ENCODE measurements at regions not wholly inside any gene's neighbourhood (a gene's known extent, or its start where the extent isn't known, plus 50 kb on each side); places are given as distances from the start of the nearest gene placed in this dataset.
"Not testable (repeated sequence)": the region's sequence is repeated elsewhere in the genome, so short reads cannot be mapped to it uniquely, and the experiment has no call there.

DNA sequence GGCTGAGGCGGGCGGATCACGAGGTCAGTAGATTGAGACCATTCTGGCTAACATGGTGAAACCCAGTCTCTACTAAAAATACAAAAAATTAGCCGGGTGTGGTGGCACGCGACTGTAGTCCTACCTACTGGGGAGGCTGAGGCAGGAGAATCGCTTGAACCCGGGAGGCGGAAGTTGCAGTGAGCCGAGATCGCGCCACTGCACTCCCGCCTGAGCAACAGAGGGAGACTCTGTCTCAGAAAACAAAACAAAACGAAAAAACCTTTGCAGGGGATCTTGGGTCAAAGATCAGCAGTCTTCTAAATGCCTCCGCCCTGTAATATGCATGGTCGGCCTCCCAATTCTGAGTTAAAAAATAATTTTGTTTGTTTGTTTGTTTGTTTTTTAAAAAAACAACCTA is 340.9 kb upstream of the PRKCQ start:
- DNase-seq (ENCODE audit: low spot score): not testable (repeated sequence)

DNA sequence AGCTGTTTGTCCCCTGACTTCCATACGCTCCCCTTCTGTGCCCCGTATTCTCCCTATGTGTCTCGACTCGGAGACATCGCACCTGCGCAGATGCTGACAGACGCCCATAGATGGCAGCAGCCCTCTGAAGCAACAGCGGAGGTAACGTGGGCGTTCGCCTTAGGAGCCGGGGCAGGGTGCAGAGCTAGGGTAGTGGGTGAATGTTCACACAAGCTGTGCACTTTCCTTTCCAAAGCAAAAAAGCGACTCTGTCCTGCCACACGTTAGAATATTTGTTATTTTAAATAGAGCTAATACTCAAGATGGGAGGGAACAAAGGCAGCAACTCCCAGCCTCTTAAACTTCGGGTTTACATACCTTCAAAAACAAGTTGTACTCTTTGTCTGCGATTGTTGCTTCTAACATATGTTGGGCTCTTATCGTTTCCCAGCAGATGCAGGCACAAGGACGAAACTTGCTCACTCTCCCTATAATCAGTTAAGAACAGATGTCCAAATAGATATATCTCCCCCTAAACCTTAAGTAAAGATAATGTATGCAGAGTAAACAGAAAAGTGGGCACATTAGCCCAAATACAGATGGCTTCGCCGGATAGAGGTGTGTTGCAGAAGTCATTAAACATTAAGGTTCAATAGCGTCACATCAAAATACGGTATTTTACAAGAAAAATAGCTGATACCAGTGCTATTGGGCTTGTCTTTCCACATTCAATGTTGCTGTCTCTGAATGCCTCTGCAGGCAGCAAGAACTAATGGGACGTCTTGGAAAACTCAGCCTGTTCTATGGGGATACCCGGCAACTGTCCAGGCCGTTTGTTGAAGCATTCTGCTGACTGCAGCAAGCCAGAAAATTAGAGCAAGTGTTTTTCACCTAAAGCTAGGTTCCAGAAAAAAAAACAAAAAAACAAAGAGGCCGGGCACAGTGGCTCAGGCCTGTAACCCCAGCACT is 340.3 kb upstream of the PRKCQ start:
- peak; percentile 71 for DNase-seq (ENCODE audit: low spot score)

DNA sequence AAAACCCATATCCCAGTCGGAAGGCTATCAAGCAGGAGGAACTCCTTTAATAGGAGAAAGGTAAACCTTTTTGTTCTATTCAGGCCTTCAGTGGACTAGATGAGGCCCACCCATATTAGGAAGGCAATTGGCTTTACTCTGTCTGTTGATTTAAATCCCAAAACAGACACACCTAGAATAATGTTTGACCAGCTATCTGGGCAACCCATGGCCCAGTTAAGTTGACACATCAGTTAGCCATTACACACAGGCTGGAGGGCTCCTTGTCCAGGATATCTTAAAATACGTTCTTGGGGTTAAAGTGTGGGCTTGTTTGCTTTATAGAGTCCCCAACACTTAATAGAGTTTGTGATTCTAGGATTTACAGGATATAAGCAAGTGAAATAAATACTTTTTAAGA is 339.0 kb upstream of the PRKCQ start:
- DNase-seq (ENCODE audit: low spot score): no peak

DNA sequence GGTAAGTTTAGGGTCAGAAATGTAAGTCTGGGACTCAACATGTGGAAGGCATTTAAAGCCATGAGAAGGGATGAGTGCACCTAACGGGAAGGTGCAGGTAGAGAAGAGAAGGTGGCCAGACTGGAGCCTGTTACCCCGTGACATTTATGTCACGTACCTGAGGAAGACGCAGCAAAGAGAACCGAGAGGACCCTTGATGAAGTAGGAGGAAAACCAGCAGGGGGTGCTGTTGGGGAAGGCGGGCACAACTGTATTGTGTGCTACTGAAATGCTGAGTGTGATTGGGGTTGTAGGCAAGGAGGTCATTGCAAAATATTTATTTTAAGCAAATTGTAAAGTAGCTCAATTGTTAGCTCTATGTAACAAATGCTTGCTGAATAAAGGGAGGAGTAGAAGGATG is 338.2 kb upstream of the PRKCQ start:
- DNase-seq (ENCODE audit: low spot score): peak; percentile 57

DNA sequence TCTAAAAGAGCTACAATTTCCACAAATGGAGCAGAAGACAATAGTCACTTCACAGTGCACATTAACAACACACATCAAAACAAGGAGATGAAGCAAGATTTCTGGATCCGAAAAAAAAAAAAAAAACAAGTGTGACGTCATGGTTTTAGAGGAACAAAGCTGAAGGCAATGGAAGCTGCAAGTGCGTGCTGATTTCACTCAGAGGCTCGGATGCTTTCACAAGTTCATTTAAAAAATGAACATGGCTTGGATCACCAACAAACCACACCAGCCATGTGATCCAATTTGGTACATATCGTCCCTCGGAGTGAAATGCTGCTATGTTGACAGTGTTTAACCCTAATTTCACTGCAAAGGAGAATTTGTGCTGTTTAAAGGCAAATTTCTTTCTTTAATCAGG is 337.0 kb upstream of the PRKCQ start:
- DNase-seq (ENCODE audit: low spot score): no peak

DNA sequence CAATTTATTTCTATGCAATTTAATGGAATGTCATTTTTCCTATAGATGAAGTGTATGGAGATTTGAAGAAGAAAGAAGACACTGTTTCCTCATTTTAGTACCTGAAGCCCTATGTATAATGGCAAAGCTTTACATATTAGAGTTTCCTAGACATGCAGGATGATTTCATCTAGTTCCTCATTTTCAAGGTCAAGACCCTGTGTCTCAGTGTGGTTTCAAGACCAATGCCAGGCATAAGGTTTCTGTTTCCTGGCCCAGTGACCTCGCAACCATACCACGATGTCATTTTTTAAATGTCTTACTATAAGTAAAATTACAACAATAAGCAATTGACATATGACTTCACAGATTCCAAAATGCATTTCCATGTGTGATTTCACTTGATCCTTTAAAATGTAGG is 336.5 kb upstream of the PRKCQ start:
- DNase-seq (ENCODE audit: low spot score): no peak

DNA sequence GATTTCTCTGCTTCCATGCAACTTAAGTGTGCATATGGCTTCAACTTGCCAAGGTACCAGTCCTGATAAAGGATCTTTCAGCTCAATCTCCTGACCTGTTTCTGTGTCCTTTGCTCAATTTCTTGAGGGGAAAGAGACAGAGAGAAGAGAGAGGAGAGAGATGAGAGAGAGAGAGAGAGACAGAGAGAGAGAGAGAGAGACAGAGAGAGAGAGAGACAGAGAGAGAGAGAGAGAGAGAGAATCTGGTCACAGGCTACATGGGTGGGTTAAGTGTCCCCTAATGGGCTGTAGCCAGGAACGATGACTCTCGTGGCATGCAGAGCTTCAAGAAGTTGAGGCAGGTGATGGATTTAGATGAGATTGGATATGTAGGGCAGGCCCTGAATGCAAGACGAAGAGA is 335.2 kb upstream of the PRKCQ start:
- DNase-seq (ENCODE audit: low spot score): no peak

DNA sequence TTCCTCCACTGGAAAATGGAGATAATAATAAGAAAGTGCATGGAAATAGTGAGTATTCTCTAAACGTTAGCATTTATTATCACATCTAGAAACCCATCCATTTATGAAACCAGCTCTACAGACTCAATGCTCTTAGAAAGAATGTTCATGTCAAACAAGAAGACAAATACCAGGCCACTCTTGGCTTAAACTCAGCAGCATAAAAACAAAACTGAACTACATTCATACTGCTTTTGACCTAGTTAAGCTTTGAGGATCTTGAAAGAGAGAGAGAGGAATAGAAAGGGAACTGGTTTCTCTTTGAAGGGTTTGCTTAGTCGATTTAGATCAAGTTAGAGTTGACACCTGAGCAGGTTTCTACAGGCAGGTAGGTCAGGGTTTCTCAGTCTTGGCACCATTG is 332.9 kb upstream of the PRKCQ start:
- no peak for DNase-seq (ENCODE audit: low spot score)

DNA sequence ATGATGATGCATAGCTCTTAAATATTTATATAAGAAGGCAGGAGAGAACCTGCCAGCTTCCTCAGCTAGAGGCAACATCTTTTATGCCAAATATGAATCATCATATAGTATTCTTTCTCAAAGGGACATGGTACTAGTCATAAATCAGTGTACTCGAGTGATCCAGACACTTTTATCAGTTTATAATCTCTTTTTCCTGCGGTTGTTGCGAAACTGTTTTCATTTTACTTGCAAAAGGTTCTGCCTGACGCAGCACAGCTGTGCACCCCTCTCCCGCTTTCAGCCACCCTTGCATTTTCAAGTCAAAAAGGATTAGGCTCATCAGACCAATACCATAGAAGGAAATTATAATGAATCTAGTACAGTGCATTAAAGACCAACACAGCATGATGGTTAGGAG is 332.3 kb upstream of the PRKCQ start:
- no peak for DNase-seq (ENCODE audit: low spot score)

DNA sequence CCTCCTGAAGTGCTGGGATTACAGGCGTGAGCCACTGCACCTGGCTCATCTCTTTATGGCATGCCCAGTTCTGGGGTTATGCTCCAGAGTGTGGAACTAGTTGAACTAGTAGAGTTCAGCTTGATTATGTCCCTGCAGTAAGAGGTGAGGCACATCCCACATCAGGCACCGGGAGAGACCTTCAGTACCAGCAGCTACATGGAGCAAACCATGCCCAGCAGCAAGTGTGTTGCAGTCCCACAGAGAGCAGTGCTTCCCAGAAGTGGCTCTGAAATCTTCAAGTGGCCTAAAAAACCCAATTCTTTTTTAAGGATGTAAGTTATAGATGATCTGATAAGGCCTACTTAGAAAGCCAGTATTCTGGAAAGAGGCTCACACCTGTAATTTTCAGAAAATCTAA is 331.9 kb upstream of the PRKCQ start:
- no peak for DNase-seq (ENCODE audit: low spot score)

DNA sequence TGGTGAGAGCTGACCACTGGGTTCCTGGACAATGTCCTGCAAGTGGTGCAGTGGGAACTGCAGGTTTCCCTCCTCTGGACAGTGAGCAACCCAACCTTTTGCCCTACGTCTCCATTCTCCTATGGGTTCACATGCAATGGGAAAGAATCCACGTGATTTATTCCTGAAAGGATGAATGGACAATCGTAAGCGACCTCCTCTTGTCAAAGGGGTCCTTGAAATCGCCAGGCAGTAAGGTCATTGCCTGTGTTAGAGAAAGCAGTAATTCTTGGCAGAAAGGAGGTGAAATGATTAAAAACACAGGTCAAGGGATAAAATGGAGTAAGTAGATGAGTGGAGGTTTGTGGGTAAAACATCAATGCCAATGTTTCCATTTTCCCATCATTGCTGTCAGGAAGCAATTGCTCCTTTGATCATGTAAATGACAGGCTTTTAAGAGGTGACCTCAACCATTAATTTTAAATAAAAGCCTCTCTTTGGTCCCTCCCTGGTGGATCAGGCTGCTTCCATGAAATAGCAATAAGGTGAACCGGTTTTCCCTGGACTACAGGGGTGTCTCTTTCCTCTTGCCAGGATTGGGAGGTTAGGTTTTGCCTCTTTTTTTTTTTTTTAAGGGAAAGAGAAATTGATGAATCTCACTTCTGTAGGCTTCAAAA is 330.0 kb upstream of the PRKCQ start:
- no peak for DNase-seq (ENCODE audit: low spot score)

DNA sequence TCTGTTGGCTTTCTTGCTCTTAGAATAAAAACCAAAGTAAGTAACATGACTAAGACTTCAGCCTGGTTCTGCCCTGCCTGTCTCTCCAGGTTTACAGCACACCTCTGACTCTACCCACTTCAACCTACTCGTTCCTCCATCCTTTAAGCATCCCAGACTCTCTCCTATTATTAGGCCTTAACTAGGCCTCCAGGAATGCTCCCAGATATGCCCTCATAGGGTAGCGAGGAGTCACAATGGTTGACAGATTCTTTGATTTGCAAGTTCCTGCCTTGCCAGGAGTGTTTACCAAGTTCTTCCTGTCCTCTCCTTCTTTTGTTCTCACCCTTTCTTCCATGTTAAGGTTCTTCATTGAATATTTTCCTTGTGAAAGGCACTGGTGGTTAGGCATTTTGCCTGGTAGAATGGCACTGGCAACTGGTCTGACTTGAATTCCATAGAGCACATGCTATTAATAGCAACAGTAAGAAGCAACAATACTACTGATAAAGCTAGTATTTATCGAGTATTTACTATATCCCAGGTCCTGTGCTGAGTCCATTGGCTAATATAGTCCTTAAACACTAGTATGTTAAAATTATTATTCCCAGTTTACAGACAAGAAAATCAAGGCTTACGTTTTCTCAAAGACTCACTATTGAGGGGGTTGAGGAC is 327.9 kb upstream of the PRKCQ start:
- no peak for DNase-seq (ENCODE audit: low spot score)

DNA sequence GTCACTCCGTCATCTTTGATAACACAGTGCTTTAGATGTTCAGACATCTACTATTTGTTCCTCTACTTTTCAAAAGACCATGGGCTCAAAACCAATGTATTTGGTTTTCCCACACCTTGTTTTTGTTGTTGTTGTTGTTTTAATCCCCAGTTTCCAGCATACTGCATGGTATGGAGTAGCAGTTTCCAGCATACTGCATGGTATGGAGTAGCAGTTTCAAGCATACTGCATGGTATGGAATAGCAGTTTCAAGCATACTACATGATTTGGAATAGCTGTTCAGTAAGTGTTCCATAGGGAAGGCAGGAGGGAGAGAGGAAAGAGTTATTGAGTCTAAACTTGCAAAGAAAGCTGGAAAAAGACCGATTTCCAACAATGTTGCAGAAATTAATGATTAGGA is 314.3 kb upstream of the PRKCQ start:
- DNase-seq (ENCODE audit: low spot score): no peak

DNA sequence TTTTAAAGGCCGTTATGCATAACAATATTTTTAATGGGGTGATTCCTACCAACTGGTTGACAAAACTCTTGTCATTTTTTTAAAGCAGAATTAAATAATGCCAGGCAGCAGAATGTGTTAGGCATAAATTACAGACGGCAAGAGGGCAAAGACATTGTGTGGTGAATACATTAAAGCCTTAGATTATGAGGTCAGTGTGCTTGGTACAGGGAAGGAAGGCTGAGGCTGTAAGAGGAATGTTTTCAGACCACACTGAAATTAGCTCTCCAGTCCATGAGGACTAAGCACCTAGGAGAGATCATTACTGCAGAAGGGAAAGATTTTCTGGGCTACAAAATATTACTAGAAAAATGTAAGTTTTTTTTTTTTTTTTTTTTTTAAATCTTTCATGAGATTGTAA is 312.8 kb upstream of the PRKCQ start:
- no peak for DNase-seq (ENCODE audit: low spot score)

DNA sequence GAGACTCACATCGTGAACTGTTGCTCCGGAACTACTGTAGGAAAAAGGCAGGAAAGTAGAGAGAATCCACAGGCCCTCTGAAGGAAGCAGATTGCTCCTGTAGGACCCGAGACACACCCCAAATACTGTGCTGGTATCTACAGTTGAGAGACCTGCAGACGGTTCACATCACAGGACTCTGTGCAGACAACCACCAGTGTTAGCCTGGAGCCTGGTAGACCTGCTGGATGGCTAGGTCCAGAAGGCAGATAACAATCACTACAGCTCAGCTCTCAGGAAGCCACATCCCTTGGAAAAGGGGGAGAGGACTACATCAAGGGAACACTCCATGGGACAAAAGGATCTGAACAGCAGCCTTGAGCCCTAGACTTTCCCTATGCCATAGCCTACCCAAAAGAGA is 311.8 kb upstream of the PRKCQ start:
- DNase-seq (ENCODE audit: low spot score): no peak

DNA sequence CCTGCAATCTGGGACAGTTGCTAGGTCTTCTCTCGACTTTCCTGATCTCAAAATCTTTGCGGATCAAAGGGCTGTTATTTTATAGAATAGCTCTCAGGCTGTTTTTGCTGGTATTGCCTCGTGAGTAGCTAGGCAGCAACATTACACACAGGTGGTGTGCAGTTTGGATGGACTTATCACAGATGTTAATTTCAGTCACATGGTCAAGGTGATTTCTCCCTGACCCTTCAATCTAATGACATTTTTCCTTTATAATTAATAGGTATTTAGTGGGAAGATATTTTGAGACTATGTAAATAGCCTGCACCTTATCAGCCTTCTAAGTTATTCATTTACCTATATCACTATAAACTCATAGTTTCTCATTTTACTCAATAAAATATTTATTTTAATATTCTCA is 309.6 kb upstream of the PRKCQ start:
- no peak for DNase-seq (ENCODE audit: low spot score)

DNA sequence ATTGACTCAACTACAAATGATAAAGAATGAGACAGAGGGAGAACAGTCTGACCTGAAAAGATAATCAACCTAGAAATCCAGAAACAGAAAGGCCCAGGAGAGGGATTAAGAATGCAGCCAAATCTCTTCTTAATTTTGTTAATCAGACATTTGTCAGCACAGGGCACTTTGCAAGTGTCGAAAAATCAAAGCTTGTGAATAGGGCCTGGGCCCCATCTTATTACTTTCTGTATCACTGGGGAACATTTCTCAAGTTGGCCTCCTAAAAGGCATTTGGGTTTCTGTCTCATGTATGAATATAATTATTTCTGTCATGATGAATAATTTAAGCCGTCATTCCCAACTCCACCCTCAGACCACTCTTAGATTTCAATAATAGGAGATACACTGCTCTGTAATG is 308.4 kb upstream of the PRKCQ start:
- DNase-seq (ENCODE audit: low spot score): no peak

DNA sequence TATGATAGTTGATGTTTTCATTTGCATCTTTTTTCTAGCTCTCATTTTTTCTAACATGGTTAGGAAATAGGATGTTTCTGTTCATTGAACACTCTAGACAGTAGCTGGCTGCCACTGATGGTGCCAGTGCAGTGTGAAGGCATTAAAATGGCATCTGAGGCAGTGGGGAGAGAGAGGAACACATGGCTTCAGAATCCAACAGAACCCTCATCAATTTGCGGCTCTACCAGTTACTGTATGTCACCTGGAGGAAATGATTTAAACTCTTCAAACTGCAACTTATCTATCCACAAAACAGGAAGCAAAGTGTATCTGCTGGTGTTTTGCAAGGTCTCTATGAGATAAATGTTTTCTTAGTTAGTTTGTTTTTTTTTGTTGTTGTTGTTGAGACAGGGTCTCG is 305.2 kb upstream of the PRKCQ start:
- DNase-seq (ENCODE audit: low spot score): no peak

DNA sequence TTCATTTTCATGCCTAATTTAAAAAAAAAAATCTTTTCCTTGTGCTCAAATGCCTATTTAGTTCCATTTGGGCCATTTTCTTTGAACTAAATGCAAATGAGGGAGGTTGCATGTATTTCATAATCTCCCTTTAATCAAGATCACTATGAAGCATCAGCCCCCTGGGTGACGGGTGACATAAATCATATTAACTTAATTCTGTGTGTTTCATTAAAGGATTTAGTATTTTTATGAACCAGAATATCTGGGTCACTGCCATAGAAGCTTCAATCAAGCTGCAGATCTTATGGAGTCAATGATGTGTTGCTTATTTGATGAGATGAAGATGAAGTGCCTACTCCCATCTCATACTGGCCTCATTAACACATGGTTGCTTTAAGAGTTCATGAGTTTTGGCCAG is 301.9 kb upstream of the PRKCQ start:
- no peak for DNase-seq (ENCODE audit: low spot score)

DNA sequence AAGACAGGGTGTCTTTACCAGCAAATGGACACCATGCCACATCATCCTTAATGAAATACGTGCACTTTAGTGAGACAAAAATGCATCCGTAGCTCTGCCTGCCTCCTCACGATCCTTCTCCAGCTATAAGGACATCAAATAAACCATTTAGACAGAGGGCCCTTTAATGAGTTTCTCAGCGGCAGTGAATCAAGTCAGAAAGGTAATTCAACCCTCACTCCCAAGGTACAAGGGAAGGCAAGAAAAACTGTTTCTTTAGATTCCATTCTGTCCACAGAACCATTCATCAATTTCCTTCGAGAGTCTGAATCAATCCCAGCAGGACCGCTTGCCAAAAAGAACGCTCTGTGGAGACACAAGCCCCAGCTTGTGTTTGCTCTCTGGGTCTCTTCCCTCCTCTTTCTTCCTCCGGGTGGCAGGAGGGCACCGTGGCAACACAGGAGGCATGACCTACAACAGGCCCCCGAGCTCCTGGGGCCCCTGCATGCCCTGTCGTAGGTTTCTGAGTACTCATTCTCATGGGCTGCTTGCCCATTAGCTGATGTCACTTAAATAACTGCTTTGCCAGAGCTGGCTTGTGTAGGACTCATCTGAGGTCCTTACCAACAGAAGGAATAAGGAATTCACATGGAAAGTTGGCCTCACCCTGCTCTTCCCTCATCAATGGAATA is 297.8 kb upstream of the PRKCQ start:
- DNase-seq (ENCODE audit: low spot score): no peak

DNA sequence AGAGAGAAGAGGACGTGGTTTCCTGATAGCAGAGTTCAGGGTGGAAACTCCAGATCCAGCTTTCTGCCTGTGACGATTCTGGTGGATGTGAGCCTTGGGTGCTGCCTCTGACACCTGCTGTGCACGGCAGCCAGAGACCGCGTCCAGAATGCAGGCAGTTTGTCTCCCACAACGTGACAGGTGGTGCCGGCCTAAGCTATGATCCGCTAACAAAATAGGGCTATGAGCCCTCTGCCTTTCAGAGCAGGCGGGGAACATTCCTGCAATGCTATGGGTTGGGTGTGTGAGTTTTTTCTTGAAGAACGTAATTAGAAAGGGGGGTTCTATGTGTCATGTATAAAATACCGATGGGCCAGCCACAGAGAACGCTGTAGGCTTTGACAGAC is 297.3 kb upstream of the PRKCQ start:
- DNase-seq (ENCODE audit: low spot score): no peak

DNA sequence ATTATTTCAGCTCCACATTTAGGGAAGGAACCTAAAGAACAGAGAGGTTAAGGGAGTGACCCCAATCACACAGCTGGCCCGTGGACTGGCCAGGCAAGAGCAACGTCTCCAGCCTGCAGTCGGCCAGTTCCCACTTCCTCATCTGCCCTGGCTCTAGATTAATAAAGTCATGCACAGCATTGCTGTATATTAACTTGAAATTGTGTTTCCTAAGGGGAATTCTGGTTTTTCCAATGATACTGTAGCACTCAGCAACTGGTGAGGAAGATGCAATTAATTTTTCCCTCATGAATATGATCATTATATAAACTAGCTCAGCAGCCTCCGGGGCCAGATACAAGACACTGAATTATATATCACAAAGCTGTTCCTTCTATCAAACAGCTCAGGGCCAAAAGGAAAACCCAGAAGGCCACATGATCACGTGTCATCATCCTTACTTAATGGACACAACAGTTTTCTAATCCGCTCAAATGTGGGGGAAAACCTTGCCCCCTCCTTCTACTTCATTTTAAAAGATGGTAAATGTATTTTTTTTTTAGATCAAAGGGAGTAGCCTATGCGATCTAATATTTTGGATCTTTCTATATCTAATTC is 295.3 kb upstream of the PRKCQ start:
- no peak for DNase-seq (ENCODE audit: low spot score)

All from ecto neural progenitor cell (in vitro differentiated cells).